22Rv1 (cell line): ENCODE measurements at regions not wholly inside any gene's neighbourhood (a gene's known extent, or its start where the extent isn't known, plus 50 kb on each side); places are given as distances from the start of the nearest gene placed in this dataset.

Experiments used
- CTCF ChIP-seq: fragments of 450-650 bp; IDR thresholded peaks from 2 replicates; pipeline ENCODE4 v1.5.1; 2017; ENCODE audit warnings: mild to moderate bottlenecking
- ZFX ChIP-seq: fragments of 450-650 bp; IDR thresholded peaks from 2 replicates; pipeline ENCODE4 v1.6.1; 2017; ENCODE audit warnings: antibody characterized with exemption, borderline replicate concordance

DNA sequence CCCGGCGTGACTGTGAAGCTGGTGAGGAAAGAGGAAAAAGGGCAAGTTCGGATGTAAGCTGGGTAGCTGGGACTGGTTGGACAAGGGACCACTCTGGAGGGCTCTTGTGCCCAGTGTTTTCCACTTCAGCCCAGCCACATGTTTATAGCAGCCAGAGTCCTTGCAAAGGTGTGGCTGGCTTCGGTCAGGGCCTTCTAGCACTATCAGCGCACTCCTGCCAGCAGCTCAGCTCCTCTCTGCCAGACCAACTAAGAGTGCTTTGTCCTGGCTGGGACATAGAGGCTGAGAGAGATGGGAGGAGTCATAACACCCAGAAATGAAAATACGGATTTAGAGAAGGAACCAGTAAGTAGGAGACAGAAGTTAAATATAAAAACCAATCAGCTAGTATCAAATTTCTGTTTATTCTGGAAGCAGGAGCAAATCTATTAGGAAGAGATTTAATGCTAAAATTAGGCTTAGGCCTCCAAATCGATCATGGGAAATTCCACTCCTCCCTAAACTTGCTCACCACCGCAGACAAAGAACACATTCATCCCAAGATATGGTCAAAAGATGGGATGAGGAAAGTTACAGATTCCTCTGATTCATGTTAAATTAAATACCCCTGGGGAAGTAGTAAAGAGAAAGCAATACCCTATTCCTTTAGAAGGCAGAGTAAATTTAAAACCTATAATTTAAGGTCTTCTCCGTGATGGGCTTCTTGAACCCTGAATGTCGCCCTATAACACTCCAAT, 135.0 kb downstream of the RALA start:
- TF ChIP-seq CTCF, result no peak
- TF ChIP-seq ZFX, result no peak
